H1 (cell line): ENCODE measurements at regions not wholly inside any gene's neighbourhood (a gene's known extent, or its start where the extent isn't known, plus 50 kb on each side); places are given as distances from the start of the nearest gene placed in this dataset.

Experiments used
- CTCF ChIA-PET: fragments of 300-600 bp; sonication (Branson Sonifier 250); formaldehyde crosslinking; loops from one replicate; lab custom pipeline; 2021; ENCODE audit not compliant: partially characterized antibody; lab: Charles Lee
- POLR2A ChIA-PET: fragments of 300-600 bp; sonication (Branson Sonifier 250); formaldehyde crosslinking; loops from one replicate; lab custom pipeline; 2021; ENCODE audit warnings: inconsistent platforms; ENCODE audit not compliant: partially characterized antibody; lab: Charles Lee
- DNase-seq, 2 experiments: peaks; one replicate each; pipeline versions ENCODE4 v3.0.0 to v3.0.0-alpha.2; 2010 to 2022; ENCODE audit warnings: low spot score in 2 of 2, low read depth in 1 of 2, mixed read lengths in 1 of 2
- FAIRE-seq: peaks from 2 replicates; lab custom pipeline; 2011; peaks lifted over from hg19 to GRCh38; lab: Jason Lieb, UNC
- H2AFZ ChIP-seq: 2 replicates; pipeline ENCODE4 v1.8.1; 2012; ENCODE audit warnings: low read length, inconsistent platforms
- H2AK5ac ChIP-seq: 2 replicates; pipeline ENCODE4 v1.6.1; 2013; ENCODE audit warnings: low read depth, low read length
- H2BK120ac ChIP-seq: replicated peaks from 2 replicates; pipeline ENCODE3; 2013; ENCODE audit warnings: low read depth, low read length, inconsistent platforms
- H2BK12ac ChIP-seq: 2 replicates; pipeline ENCODE4 v1.6.1; 2013; ENCODE audit warnings: low read depth, low read length
- H2BK15ac ChIP-seq: 2 replicates; pipeline ENCODE4 v1.6.1; 2013; ENCODE audit warnings: low read length
- H2BK20ac ChIP-seq: 2 replicates; pipeline ENCODE4 v1.6.1; 2013; ENCODE audit warnings: low read length
- H2BK5ac ChIP-seq: 2 replicates; pipeline ENCODE4 v1.6.1; 2013; ENCODE audit warnings: low read depth, low read length
- H3K14ac ChIP-seq: 2 replicates; pipeline ENCODE4 v1.6.1; 2013; ENCODE audit warnings: inconsistent platforms; ENCODE audit not compliant: insufficient read length
- H3K18ac ChIP-seq: 2 replicates; pipeline ENCODE4 v1.6.1; 2013; ENCODE audit warnings: low read length; ENCODE audit errors: extremely low read depth
- H3K23ac ChIP-seq: 2 replicates; pipeline ENCODE4 v1.6.1; 2013; ENCODE audit warnings: inconsistent platforms; ENCODE audit not compliant: insufficient read length
- H3K23me2 ChIP-seq: 2 replicates; pipeline ENCODE4 v1.6.1; 2013; ENCODE audit warnings: low read depth, low read length
- H3K27ac ChIP-seq: 2 replicates; pipeline ENCODE4 v1.6.1; 2011; ENCODE audit warnings: low read depth, low read length, inconsistent platforms
- H3K27me3 ChIP-seq, 4 experiments: replicated peaks in 1 of 4; 1 replicate in 1 of 4; 2 replicates in 3 of 4; pipeline versions ENCODE4 v1.6.1 to v1.8.1; 2011 to 2013; ENCODE audit warnings: low read length in 3 of 4, mild to moderate bottlenecking in 3 of 4, inconsistent platforms in 2 of 4, mixed read lengths in 2 of 4, moderate library complexity in 1 of 4; ENCODE audit not compliant: control insufficient read depth in 3 of 4, insufficient read depth in 3 of 4; ENCODE audit errors: extremely low read depth in 1 of 4
- H3K36me3 ChIP-seq, 4 experiments: 2 replicates each; pipeline versions ENCODE4 v1.6.1 to v1.8.1; 2011 to 2013; ENCODE audit warnings: mild to moderate bottlenecking in 4 of 4, low read length in 3 of 4, moderate library complexity in 2 of 4, control low read depth in 1 of 4, inconsistent platforms in 1 of 4; ENCODE audit not compliant: insufficient read depth in 4 of 4, control insufficient read depth in 2 of 4
- H3K4ac ChIP-seq: replicated peaks from 2 replicates; pipeline ENCODE3; 2013; ENCODE audit warnings: low read length, low read depth, mixed read lengths, inconsistent platforms; ENCODE audit not compliant: insufficient read length
- H3K4me1 ChIP-seq, 4 experiments: replicated peaks in 1 of 4; 1 replicate in 1 of 4; 2 replicates in 3 of 4; pipeline versions ENCODE4 v1.6.1 to v1.8.1; 2011 to 2013; ENCODE audit warnings: low read length in 3 of 4, inconsistent platforms in 2 of 4, mixed read lengths in 1 of 4; ENCODE audit not compliant: insufficient read depth in 4 of 4, control insufficient read depth in 3 of 4
- H3K4me2 ChIP-seq, 2 experiments: 2 replicates each; pipeline versions ENCODE4 v1.6.1 to v1.8.1; 2011 to 2013; ENCODE audit warnings: low read depth in 2 of 2, low read length in 2 of 2, control low read depth in 1 of 2, inconsistent platforms in 1 of 2, mild to moderate bottlenecking in 1 of 2; ENCODE audit not compliant: insufficient read depth in 1 of 2
- H3K4me3 ChIP-seq, 4 experiments: fragments of 200-600, 300-600 bp in 1 of 4; sonication (generic), shearing (Covaris generic), sonication (Bioruptor Twin) in 1 of 4; 2 replicates each; pipeline versions ENCODE4 v1.5.1 to v1.8.1; 2011 to 2016; ENCODE audit warnings: low read length in 4 of 4, low read depth in 3 of 4, control low read depth in 2 of 4, inconsistent platforms in 2 of 4, mild to moderate bottlenecking in 2 of 4, mixed read lengths in 1 of 4, moderate library complexity in 1 of 4; ENCODE audit not compliant: insufficient read depth in 2 of 4; ENCODE audit errors: extremely low read depth in 1 of 4
- H3K56ac ChIP-seq: replicated peaks from 2 replicates; pipeline ENCODE3; 2013; ENCODE audit warnings: low read depth, mild to moderate bottlenecking, mixed read lengths, low read length, inconsistent platforms; ENCODE audit not compliant: insufficient read length
- H3K79me1 ChIP-seq: 2 replicates; pipeline ENCODE4 v1.6.1; 2013; ENCODE audit warnings: low read depth, low read length, control low read depth
- H3K79me2 ChIP-seq, 2 experiments: 2 replicates each; pipeline versions ENCODE4 v1.6.1 to v1.8.1; 2012 to 2013; ENCODE audit warnings: low read length in 2 of 2, mild to moderate bottlenecking in 2 of 2, inconsistent platforms in 1 of 2; ENCODE audit not compliant: insufficient read depth in 2 of 2, control insufficient read depth in 1 of 2
- H3K9ac ChIP-seq, 4 experiments: replicated peaks in 1 of 4; 1 replicate in 1 of 4; 2 replicates in 3 of 4; pipeline versions ENCODE4 v1.6.1 to v1.8.1; 2011 to 2013; ENCODE audit warnings: low read depth in 3 of 4, low read length in 3 of 4, control low read depth in 2 of 4, mild to moderate bottlenecking in 2 of 4, moderate library complexity in 2 of 4, inconsistent platforms in 1 of 4; ENCODE audit errors: extremely low read depth in 1 of 4
- H3K9me3 ChIP-seq, 2 experiments: 2 replicates each; pipeline versions ENCODE4 v1.6.1 to v1.8.1; 2012 to 2013; ENCODE audit warnings: mild to moderate bottlenecking in 2 of 2, moderate library complexity in 2 of 2, control low read depth in 1 of 2, inconsistent platforms in 1 of 2, low read depth in 1 of 2, low read length in 1 of 2, mixed read lengths in 1 of 2; ENCODE audit not compliant: insufficient read depth in 2 of 2
- H4K20me1 ChIP-seq, 2 experiments: replicated peaks in 1 of 2; 2 replicates each; pipeline versions ENCODE3 to v1.8.1; 2011 to 2013; ENCODE audit warnings: inconsistent platforms in 2 of 2, low read length in 2 of 2, mild to moderate bottlenecking in 1 of 2; ENCODE audit not compliant: insufficient read depth in 2 of 2, control insufficient read depth in 1 of 2
- H4K5ac ChIP-seq: 2 replicates; pipeline ENCODE4 v1.6.1; 2013; ENCODE audit warnings: low read length, low read depth, mixed read lengths, inconsistent platforms; ENCODE audit not compliant: insufficient read length
- H4K8ac ChIP-seq: 2 replicates; pipeline ENCODE4 v1.8.0; 2013; ENCODE audit warnings: mild to moderate bottlenecking, moderate library complexity, low read length, inconsistent platforms; ENCODE audit not compliant: insufficient read depth; ENCODE audit errors: extremely low read depth
- H4K91ac ChIP-seq: replicated peaks from 2 replicates; pipeline ENCODE3; 2013; ENCODE audit warnings: low read length, mixed read lengths, inconsistent platforms; ENCODE audit not compliant: insufficient read length
- CTCF ChIP-seq, 3 experiments: IDR thresholded peaks; 1 replicate in 2 of 3; 2 replicates in 1 of 3; pipeline versions ENCODE4 v1.5.1 to v1.6.1; 2011; ENCODE audit warnings: low read length in 3 of 3, mild to moderate bottlenecking in 3 of 3, inconsistent platforms in 2 of 3, low read depth in 1 of 3, moderate library complexity in 1 of 3; ENCODE audit not compliant: insufficient read depth in 1 of 3; ENCODE audit errors: control extremely low read depth in 1 of 3
- RAD21 ChIP-seq, 2 experiments: IDR thresholded peaks in 1 of 2; conservative IDR thresholded peaks in 1 of 2; 2 replicates each; pipeline ENCODE4 v1.6.1; 2011; ENCODE audit warnings: low read depth in 2 of 2, low read length in 2 of 2, improper control_type of control experiment in 1 of 2, inconsistent platforms in 1 of 2, mild to moderate bottlenecking in 1 of 2, moderate library complexity in 1 of 2
- RNF2 ChIP-seq: fragments of 200-900, 300-1000 bp; sonication (generic); IDR thresholded peaks from 2 replicates; pipeline ENCODE4 v1.7.1; 2016; ENCODE audit warnings: borderline replicate concordance, low read depth, mild to moderate bottlenecking, antibody characterized with exemption, low read length; ENCODE audit not compliant: poor library complexity, severe bottlenecking; ENCODE audit errors: missing control alignments

GRCh38 chr14:35963209-35963608, 137.1 kb downstream of the BRMS1L start:
- Histone ChIP-seq H2AFZ (no peak overlapping the region), H3K79me1 (no peaks in the 10 kb centered on the region), H4K5ac (no peak overlapping the region), H2BK12ac (no peak overlapping the region), H3K27me3 (no peaks in the 10 kb centered on the region), H3K14ac (no peak overlapping the region), H2BK5ac (no peak overlapping the region), H3K4me3 (no peak overlapping the region), H2BK120ac (no peak overlapping the region), H3K56ac (no peak overlapping the region), H3K4me2 (no peak overlapping the region), H3K9ac (no peak overlapping the region), H3K79me2 (no peaks in the 10 kb centered on the region), H3K18ac (no peak overlapping the region), H2AK5ac (no peak overlapping the region), H4K20me1 (no peaks in the 10 kb centered on the region), H3K9me3 (no peaks in the 10 kb centered on the region), H4K91ac (no peak overlapping the region), H2BK15ac (no peak overlapping the region), H3K4ac (no peak overlapping the region), H3K23ac (no peak overlapping the region), H2BK20ac (no peak overlapping the region), H3K36me3 (no peaks in the 10 kb centered on the region), H3K4me1 (no peaks in the 10 kb centered on the region), H4K8ac (no peak overlapping the region), H3K23me2 (no peaks in the 10 kb centered on the region), H3K27ac (no peak overlapping the region)
- no peak for DNase-seq
- ChIA-PET POLR2A (no interaction called here), CTCF (interaction anchor here (0.8 to 1.4 kb wide), 6 partner anchors 9 to 106 kb away, joined by 3 to 6 read pairs (median 4); no protein-coding TSS in a partner anchor)
- peak; percentile 54 to 64 for TF ChIP-seq RAD21 (IDR thresholded peaks at IDR 0.05 in 1 of 2, conservative IDR thresholded peaks at IDR 0.05 in 1 of 2; ENCODE audit: low read depth in 2 of 2, low read length in 2 of 2)
- no peak for TF ChIP-seq RNF2
- TF ChIP-seq CTCF (IDR thresholded peaks at IDR 0.05; ENCODE audit: control extremely low read depth in 1 of 3, insufficient read depth in 1 of 3, low read depth in 1 of 3, low read length in 3 of 3): peak in 2 of 3 experiments; percentile 57 to 72; a peak in 3 of 4 replicates
- FAIRE-seq: peak; percentile 85
